Testis (tissue), 2 donors: ENCODE measurements at regions not wholly inside any gene's neighbourhood (a gene's known extent, or its start where the extent isn't known, plus 50 kb on each side); places are given as distances from the start of the nearest gene placed in this dataset.

Source experiments
- DNase-seq: peaks from one replicate; pipeline ENCODE4 v3.0.0-alpha.2; 2019
- H3K27ac ChIP-seq, 2 donors: fragments of 200-600 bp; sonication (generic); one replicate each; pipeline ENCODE4 v1.5.1; 2019
- H3K27me3 ChIP-seq: fragments of 200-600 bp; sonication (generic); one replicate; pipeline ENCODE4 v1.5.1; 2019
- H3K36me3 ChIP-seq: fragments of 200-600 bp; sonication (generic); one replicate; pipeline ENCODE4 v1.5.1; 2017; ENCODE audit warnings: low read depth; ENCODE audit errors: missing control alignments
- H3K4me1 ChIP-seq: fragments of 200-600 bp; sonication (generic); one replicate; pipeline ENCODE4 v1.5.1; 2019
- H3K4me3 ChIP-seq, 2 donors: fragments of 200-600 bp; sonication (generic); one replicate each; pipeline ENCODE4 v1.5.1; 2017 to 2019
- H3K9me3 ChIP-seq: fragments of 200-600 bp; sonication (generic); one replicate; pipeline ENCODE4 v1.5.1; 2017
- CTCF ChIP-seq, 3 experiments: fragments of 450-650 bp in 2 of 3; fragments of 200-600 bp in 1 of 3; sonication (generic) in 1 of 3; IDR thresholded peaks; one replicate each; pipeline ENCODE4 v1.5.1; 2016 to 2019; ENCODE audit warnings: antibody characterized with exemption in 3 of 3, mild to moderate bottlenecking in 2 of 3, moderate library complexity in 1 of 3
- POLR2A ChIP-seq: fragments of 450-650 bp; IDR thresholded peaks from one replicate; pipeline ENCODE4 v1.6.1; 2017; ENCODE audit warnings: antibody characterized with exemption, mild to moderate bottlenecking, moderate library complexity
- WGBS, 2 donors: methylation state at CpG; one replicate each; pipeline ENCODE4 v1.1.5; 2018; 5-methylcytosine and 5-hydroxymethylcytosine counted together
- intact Hi-C: fragments of 100-400 bp; cut with DNase I; formaldehyde crosslinking; loops from one replicate; pipeline ENCODE4 v1.15.1; 2023; ENCODE audit warnings: low total_unique reads

GRCh38 chr10:10589540-10590303 is 427.9 kb upstream of the CELF2 start:
- DNase-seq: no peak
- no peaks in the 10 kb centered on the region for H3K4me1 ChIP-seq
- H3K36me3 ChIP-seq: no peaks in the 10 kb centered on the region
- no peak overlapping the region for H3K27ac ChIP-seq
- no peaks in the 10 kb centered on the region for H3K9me3 ChIP-seq
- no peaks in the 10 kb centered on the region for H3K27me3 ChIP-seq
- H3K4me3 ChIP-seq: no peak overlapping the region
- WGBS, 2 donors: 76 to 85% methylated on average over 4 of the region's 4 CpGs
- TF ChIP-seq CTCF (IDR thresholded peaks at IDR 0.05) (no peak), POLR2A (no peak)
- intact Hi-C loops: no loop called here

DNA sequence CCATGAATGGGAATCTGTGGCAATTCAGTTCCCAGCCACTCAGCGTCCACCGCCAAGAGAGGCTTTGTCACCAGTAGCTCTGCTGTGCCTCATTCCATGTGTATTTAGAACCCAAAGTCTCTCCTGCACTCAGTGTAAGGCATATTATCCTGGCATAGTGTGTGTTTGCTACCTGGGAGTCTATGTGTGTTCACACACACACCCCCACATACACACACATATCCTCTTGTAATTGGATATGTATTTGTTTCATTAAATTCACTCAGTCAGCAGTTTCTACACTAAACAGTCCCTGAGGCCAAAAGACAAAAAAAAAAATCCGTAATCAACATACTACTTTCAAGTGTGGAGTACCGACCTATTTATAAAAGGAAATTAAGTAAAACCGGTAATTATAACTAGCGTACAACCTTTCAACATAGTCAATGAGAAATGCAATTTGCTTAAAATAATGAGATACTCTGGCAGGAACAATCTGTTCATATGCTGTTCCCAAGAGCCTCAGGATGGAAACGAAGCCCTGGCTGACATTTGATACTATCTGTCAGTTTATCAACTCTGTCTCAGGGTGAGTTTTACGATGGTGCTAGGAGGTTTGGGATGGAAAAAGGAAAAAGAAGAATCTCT is 425.8 kb upstream of the CELF2 start:
- no peaks in the 10 kb centered on the region for H3K9me3 ChIP-seq
- no peaks in the 10 kb centered on the region for H3K27me3 ChIP-seq
- peak overlapping the region in 1 of 2 donors; percentile 48 for H3K27ac ChIP-seq
- 43 to 55% methylated on average over 8 of the region's 8 CpGs for WGBS, 2 donors
- H3K36me3 ChIP-seq: no peaks in the 10 kb centered on the region
- intact Hi-C loops: no loop called here
- H3K4me1 ChIP-seq: no peaks in the 10 kb centered on the region
- peak; percentile 36 for DNase-seq
- no peak overlapping the region for H3K4me3 ChIP-seq
- no peak for TF ChIP-seq CTCF (IDR thresholded peaks at IDR 0.05)

GRCh38 chr10:10596256-10596655 is 421.4 kb upstream of the CELF2 start:
- intact Hi-C loops: no loop called here
- Histone ChIP-seq H3K4me3 (no peak overlapping the region), H3K27ac (no peak overlapping the region), H3K4me1 (no peaks in the 10 kb centered on the region), H3K27me3 (no peaks in the 10 kb centered on the region), H3K9me3 (no peaks in the 10 kb centered on the region), H3K36me3 (no peaks in the 10 kb centered on the region)
- no peak for DNase-seq
- WGBS, 2 donors: 40 to 74% methylated on average over 2 of the region's 2 CpGs
- no peak for TF ChIP-seq POLR2A
- no peak for TF ChIP-seq CTCF (IDR thresholded peaks at IDR 0.05)

- no peak overlapping the region for H3K4me3 ChIP-seq
- TF ChIP-seq CTCF (IDR thresholded peaks at IDR 0.05) (no peak), POLR2A (no peak)
- H3K4me1 ChIP-seq: no peaks in the 10 kb centered on the region
- no peak overlapping the region for H3K27ac ChIP-seq
- H3K36me3 ChIP-seq: no peaks in the 10 kb centered on the region
- H3K27me3 ChIP-seq: no peaks in the 10 kb centered on the region
- intact Hi-C loops: no loop called here
- no peak for DNase-seq
- 89 to 92% methylated on average over 5 of the region's 5 CpGs for WGBS, 2 donors
- H3K9me3 ChIP-seq: no peaks in the 10 kb centered on the region
Measured at GRCh38 chr10:10598297-10598696, 419.4 kb upstream of the CELF2 start.

- no peaks in the 10 kb centered on the region for H3K36me3 ChIP-seq
- WGBS, 2 donors: 60 to 65% methylated on average over 5 of the region's 5 CpGs
- no peaks in the 10 kb centered on the region for H3K27me3 ChIP-seq
- H3K9me3 ChIP-seq: no peaks in the 10 kb centered on the region
- no peak overlapping the region for H3K4me3 ChIP-seq
- no peak for DNase-seq
- H3K4me1 ChIP-seq: no peaks in the 10 kb centered on the region
- intact Hi-C loops: no loop called here
- TF ChIP-seq CTCF (IDR thresholded peaks at IDR 0.05): no peak
- TF ChIP-seq POLR2A: no peak
- no peak overlapping the region for H3K27ac ChIP-seq
Measured at GRCh38 chr10:10600004-10600403, 417.7 kb upstream of the CELF2 start.
